SK-N-SH treated with all-trans-retinoic acid at 6 μM for 48 hours (cell line): ENCODE measurements at regions not wholly inside any gene's neighbourhood (a gene's known extent, or its start where the extent isn't known, plus 50 kb on each side); places are given as distances from the start of the nearest gene placed in this dataset.

ENCODE experiments used
- ATAC-seq: fragments of 200-7000 bp; cut with Tn5 transposase; 3 replicates; pipeline ENCODE4 v1.9.1; 2020; ENCODE audit warnings: mild to moderate bottlenecking, moderate library complexity
- ARNTL ChIP-seq: fragments of 450-650 bp; formaldehyde crosslinking; IDR thresholded peaks from 2 replicates; pipeline ENCODE4 v1.5.0; 2020; ENCODE audit warnings: low read depth, mild to moderate bottlenecking, moderate library complexity, borderline replicate concordance
- CSDC2 ChIP-seq: fragments of 250-450 bp; sonication (Bioruptor Pico); IDR thresholded peaks from 2 replicates; pipeline ENCODE4 v1.5.0; 2020; ENCODE audit warnings: mild to moderate bottlenecking, moderate library complexity
- ESRRG ChIP-seq: fragments of 250-450 bp; sonication (Bioruptor Pico); IDR thresholded peaks from 2 replicates; pipeline ENCODE4 v1.6.1; 2021; ENCODE audit warnings: mild to moderate bottlenecking
- GLIS3 ChIP-seq: fragments of 250-450 bp; sonication (Bioruptor Pico); IDR thresholded peaks from 2 replicates; pipeline ENCODE4 v1.5.0; 2020; ENCODE audit warnings: mild to moderate bottlenecking, moderate library complexity
- ISL1 ChIP-seq: fragments of 250-450 bp; sonication (Bioruptor Pico); IDR thresholded peaks from 2 replicates; pipeline ENCODE4 v2.1.2; 2022; ENCODE audit warnings: mild to moderate bottlenecking, moderate library complexity
- OSR1 ChIP-seq: fragments of 250-450 bp; sonication (Bioruptor Pico); IDR thresholded peaks from 2 replicates; pipeline ENCODE4 v1.8.0; 2022; ENCODE audit warnings: moderate library complexity, mild to moderate bottlenecking, inconsistent platforms
- PPARA ChIP-seq: fragments of 250-450 bp; sonication (Bioruptor Pico); IDR thresholded peaks from 2 replicates; pipeline ENCODE4 v1.5.0; 2020; ENCODE audit warnings: mild to moderate bottlenecking, borderline replicate concordance
- RARB ChIP-seq: fragments of 250-450 bp; sonication (Bioruptor Pico); IDR thresholded peaks from 2 replicates; pipeline ENCODE4 v1.8.0; 2021; ENCODE audit warnings: mild to moderate bottlenecking, moderate library complexity
- SNAI2 ChIP-seq: fragments of 250-450 bp; sonication (Bioruptor Pico); IDR thresholded peaks from 2 replicates; pipeline ENCODE4 v1.5.0; 2020; ENCODE audit warnings: mild to moderate bottlenecking, moderate library complexity
- TCF4 ChIP-seq: fragments of 250-450 bp; sonication (Bioruptor Pico); IDR thresholded peaks from 2 replicates; pipeline ENCODE4 v1.8.0; 2021; ENCODE audit warnings: mild to moderate bottlenecking, moderate library complexity, borderline replicate concordance
- TOX ChIP-seq: fragments of 250-450 bp; sonication (Bioruptor Pico); IDR thresholded peaks from 2 replicates; pipeline ENCODE4 v1.8.0; 2021; ENCODE audit warnings: mild to moderate bottlenecking, moderate library complexity, borderline replicate concordance
- ZC3H10 ChIP-seq: fragments of 250-450 bp; sonication (Bioruptor Pico); IDR thresholded peaks from 2 replicates; pipeline ENCODE4 v1.5.1; 2021; ENCODE audit warnings: mild to moderate bottlenecking, moderate library complexity
- ZFP3 ChIP-seq: fragments of 250-450 bp; sonication (Bioruptor Pico); IDR thresholded peaks from 2 replicates; pipeline ENCODE4 v1.5.0; 2020; ENCODE audit warnings: mild to moderate bottlenecking, moderate library complexity
- ZFP30 ChIP-seq: fragments of 450-650 bp; formaldehyde crosslinking; IDR thresholded peaks from 2 replicates; pipeline ENCODE4 v1.5.0; 2022; ENCODE audit warnings: mild to moderate bottlenecking, moderate library complexity
- ZNF565 ChIP-seq: fragments of 450-650 bp; formaldehyde crosslinking; conservative IDR thresholded peaks from 2 replicates; pipeline ENCODE4 v1.5.0; 2020; ENCODE audit warnings: low read depth, mild to moderate bottlenecking, moderate library complexity
- ZNF70 ChIP-seq: fragments of 450-650 bp; formaldehyde crosslinking; IDR thresholded peaks from 2 replicates; pipeline ENCODE4 v1.5.0; 2020; ENCODE audit warnings: mild to moderate bottlenecking, moderate library complexity
- ZNF8 ChIP-seq: fragments of 450-650 bp; formaldehyde crosslinking; IDR thresholded peaks from 2 replicates; pipeline ENCODE4 v1.5.0; 2020; ENCODE audit warnings: mild to moderate bottlenecking, moderate library complexity
- TF ChIP-seq, protein P1 (sequence below): fragments of 250-450 bp; sonication (Bioruptor Pico); IDR thresholded peaks from 2 replicates; pipeline ENCODE4 v1.5.0; 2020; ENCODE audit warnings: mild to moderate bottlenecking, moderate library complexity
- TF ChIP-seq, protein P2 (sequence below): fragments of 250-450 bp; sonication (Bioruptor Pico); IDR thresholded peaks from 2 replicates; pipeline ENCODE4 v1.8.0; 2020; ENCODE audit warnings: mild to moderate bottlenecking, moderate library complexity, borderline replicate concordance
- TF ChIP-seq, protein P3 (sequence below): fragments of 250-450 bp; sonication (Bioruptor Pico); IDR thresholded peaks from 2 replicates; pipeline ENCODE4 v1.8.0; 2021; ENCODE audit warnings: low read depth, mild to moderate bottlenecking, moderate library complexity, borderline replicate concordance
- TF ChIP-seq, protein P4 (sequence below): fragments of 250-450 bp; sonication (Bioruptor Pico); IDR thresholded peaks from 2 replicates; pipeline ENCODE4 v1.5.1; 2020; ENCODE audit warnings: low read depth, mild to moderate bottlenecking, moderate library complexity
- TF ChIP-seq, protein P5 (sequence below): fragments of 250-450 bp; sonication (Bioruptor Pico); IDR thresholded peaks from 2 replicates; pipeline ENCODE4 v1.5.1; 2021; ENCODE audit warnings: mild to moderate bottlenecking, moderate library complexity

DNA sequence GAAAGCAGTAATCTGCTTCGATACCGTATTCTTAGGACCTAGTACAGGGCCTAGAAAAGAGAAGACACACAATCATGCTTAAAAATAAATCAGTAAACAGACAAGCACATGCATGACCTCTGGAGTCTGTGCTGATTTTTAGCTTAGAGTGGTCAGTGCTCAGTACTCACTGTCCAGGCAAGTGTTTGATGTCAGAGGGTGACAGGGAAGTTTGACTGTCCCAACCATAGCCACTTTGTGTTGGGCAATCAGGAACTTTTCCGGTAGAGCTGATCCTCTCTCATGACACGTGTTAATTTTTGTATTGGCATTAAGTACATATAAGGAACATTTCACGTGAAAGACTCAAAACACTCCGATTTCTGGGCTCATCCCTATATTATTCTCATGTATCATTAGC is 464.7 kb upstream of the KLF4 start:
- no peak for ATAC-seq
- TF ChIP-seq ZNF8 (CRISPR knock-in tag) (no peak), TOX (CRISPR knock-in tag) (no peak), OSR1 (no peak), ZFP3 (CRISPR knock-in tag) (no peak), GLIS3 (CRISPR knock-in tag) (no peak), RARB (no peak), TCF4 (CRISPR knock-in tag) (no peak)
- TF ChIP-seq, protein P1, sequence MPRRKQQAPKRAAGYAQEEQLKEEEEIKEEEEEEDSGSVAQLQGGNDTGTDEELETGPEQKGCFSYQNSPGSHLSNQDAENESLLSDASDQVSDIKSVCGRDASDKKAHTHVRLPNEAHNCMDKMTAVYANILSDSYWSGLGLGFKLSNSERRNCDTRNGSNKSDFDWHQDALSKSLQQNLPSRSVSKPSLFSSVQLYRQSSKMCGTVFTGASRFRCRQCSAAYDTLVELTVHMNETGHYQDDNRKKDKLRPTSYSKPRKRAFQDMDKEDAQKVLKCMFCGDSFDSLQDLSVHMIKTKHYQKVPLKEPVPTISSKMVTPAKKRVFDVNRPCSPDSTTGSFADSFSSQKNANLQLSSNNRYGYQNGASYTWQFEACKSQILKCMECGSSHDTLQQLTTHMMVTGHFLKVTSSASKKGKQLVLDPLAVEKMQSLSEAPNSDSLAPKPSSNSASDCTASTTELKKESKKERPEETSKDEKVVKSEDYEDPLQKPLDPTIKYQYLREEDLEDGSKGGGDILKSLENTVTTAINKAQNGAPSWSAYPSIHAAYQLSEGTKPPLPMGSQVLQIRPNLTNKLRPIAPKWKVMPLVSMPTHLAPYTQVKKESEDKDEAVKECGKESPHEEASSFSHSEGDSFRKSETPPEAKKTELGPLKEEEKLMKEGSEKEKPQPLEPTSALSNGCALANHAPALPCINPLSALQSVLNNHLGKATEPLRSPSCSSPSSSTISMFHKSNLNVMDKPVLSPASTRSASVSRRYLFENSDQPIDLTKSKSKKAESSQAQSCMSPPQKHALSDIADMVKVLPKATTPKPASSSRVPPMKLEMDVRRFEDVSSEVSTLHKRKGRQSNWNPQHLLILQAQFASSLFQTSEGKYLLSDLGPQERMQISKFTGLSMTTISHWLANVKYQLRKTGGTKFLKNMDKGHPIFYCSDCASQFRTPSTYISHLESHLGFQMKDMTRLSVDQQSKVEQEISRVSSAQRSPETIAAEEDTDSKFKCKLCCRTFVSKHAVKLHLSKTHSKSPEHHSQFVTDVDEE (CRISPR knock-in tag): no peak
- TF ChIP-seq, protein P2, sequence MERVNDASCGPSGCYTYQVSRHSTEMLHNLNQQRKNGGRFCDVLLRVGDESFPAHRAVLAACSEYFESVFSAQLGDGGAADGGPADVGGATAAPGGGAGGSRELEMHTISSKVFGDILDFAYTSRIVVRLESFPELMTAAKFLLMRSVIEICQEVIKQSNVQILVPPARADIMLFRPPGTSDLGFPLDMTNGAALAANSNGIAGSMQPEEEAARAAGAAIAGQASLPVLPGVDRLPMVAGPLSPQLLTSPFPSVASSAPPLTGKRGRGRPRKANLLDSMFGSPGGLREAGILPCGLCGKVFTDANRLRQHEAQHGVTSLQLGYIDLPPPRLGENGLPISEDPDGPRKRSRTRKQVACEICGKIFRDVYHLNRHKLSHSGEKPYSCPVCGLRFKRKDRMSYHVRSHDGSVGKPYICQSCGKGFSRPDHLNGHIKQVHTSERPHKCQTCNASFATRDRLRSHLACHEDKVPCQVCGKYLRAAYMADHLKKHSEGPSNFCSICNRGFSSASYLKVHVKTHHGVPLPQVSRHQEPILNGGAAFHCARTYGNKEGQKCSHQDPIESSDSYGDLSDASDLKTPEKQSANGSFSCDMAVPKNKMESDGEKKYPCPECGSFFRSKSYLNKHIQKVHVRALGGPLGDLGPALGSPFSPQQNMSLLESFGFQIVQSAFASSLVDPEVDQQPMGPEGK: no peak

DNA sequence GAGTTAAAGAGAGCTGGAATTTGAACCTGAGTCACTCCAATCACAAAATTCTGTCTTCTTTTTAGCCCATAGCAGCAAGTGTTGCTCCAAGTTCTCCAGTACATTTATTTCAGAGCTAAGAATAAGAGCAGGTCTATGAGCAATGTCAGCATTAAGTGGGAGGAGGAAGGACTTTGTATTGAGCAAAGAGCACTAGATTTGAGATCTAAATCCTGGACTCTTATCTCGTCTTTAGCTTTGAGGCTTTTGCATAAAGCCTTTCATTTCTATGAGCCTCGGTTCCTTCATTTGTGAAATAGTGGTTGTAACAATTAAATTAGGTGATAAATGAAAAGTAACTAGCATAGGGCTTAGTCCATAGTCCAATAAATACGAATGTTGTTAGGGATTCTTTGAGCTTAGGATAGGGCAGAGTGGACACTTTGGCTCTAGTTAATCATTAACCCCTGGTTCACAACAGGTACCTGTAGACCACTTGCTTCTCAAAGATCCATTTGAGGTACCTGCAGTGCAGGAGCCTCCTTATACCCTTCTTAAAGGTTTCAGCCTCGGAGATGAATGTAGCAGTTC is 464.1 kb upstream of the KLF4 start:
- no peak for ATAC-seq
- no peak for TF ChIP-seq OSR1
- TF ChIP-seq GLIS3 (CRISPR knock-in tag): no peak
- no peak for TF ChIP-seq ZNF565 (CRISPR knock-in tag)
- no peak for TF ChIP-seq ZNF8 (CRISPR knock-in tag)
- TF ChIP-seq TOX (CRISPR knock-in tag): no peak
- TF ChIP-seq SNAI2 (CRISPR knock-in tag): no peak
- TF ChIP-seq ZNF70: no peak
- no peak for TF ChIP-seq RARB
- no peak for TF ChIP-seq ISL1
- no peak for TF ChIP-seq CSDC2 (CRISPR knock-in tag)
- TF ChIP-seq, protein P3, sequence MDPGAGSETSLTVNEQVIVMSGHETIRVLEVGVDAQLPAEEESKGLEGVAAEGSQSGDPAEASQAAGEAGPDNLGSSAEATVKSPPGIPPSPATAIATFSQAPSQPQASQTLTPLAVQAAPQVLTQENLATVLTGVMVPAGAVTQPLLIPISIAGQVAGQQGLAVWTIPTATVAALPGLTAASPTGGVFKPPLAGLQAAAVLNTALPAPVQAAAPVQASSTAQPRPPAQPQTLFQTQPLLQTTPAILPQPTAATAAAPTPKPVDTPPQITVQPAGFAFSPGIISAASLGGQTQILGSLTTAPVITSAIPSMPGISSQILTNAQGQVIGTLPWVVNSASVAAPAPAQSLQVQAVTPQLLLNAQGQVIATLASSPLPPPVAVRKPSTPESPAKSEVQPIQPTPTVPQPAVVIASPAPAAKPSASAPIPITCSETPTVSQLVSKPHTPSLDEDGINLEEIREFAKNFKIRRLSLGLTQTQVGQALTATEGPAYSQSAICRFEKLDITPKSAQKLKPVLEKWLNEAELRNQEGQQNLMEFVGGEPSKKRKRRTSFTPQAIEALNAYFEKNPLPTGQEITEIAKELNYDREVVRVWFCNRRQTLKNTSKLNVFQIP (CRISPR knock-in tag): no peak
- TF ChIP-seq, protein P2: no peak
- no peak for TF ChIP-seq TCF4 (CRISPR knock-in tag)
- TF ChIP-seq PPARA: no peak

DNA sequence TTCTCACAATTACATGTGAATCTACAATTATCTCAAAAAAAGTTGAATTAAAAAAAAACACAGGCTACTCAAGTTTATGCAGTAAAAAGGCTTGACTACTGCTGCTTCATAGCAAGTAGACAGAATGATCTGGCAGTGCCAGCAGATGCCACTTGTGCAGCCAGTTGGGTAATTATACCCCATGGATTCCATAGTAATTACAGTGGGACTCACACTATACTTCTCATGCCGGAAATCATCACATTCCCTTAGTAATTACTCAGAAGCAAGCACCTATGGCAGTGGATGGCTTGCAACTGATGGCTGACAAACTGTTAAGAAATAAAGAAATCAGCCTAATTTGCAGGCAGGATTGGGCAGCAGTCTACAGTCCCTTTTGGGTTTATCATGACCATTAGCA is 463.2 kb upstream of the KLF4 start:
- TF ChIP-seq ZFP30: no peak
- TF ChIP-seq SNAI2 (CRISPR knock-in tag): no peak
- TF ChIP-seq ISL1: no peak
- no peak for TF ChIP-seq ZNF8 (CRISPR knock-in tag)
- TF ChIP-seq ZFP3 (CRISPR knock-in tag): no peak
- no peak for TF ChIP-seq TCF4 (CRISPR knock-in tag)
- TF ChIP-seq ZC3H10 (CRISPR knock-in tag): no peak
- no peak for ATAC-seq

DNA sequence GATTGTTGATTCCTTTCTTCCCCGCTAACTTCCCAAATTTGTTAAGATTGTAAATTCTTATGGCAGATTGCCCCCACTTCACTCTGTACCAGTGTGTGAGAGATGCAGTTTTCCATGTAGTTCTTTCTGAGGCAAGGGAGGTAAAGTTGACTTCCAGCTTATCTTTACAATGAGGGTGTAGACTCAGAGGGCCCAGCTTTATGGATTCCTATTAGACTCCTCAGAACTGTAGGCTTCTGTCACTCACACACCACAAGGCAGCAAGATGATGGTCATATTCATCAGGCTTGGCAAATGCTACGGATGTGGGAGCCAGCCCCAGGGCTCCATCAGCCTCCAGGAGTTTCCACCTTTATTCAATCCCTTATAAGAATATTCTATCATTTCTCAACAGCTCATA is 461.9 kb upstream of the KLF4 start:
- ATAC-seq: no peak
- TF ChIP-seq, protein P2: no peak
- TF ChIP-seq ZFP30: no peak
- TF ChIP-seq ESRRG (CRISPR knock-in tag): no peak
- TF ChIP-seq, protein P4, sequence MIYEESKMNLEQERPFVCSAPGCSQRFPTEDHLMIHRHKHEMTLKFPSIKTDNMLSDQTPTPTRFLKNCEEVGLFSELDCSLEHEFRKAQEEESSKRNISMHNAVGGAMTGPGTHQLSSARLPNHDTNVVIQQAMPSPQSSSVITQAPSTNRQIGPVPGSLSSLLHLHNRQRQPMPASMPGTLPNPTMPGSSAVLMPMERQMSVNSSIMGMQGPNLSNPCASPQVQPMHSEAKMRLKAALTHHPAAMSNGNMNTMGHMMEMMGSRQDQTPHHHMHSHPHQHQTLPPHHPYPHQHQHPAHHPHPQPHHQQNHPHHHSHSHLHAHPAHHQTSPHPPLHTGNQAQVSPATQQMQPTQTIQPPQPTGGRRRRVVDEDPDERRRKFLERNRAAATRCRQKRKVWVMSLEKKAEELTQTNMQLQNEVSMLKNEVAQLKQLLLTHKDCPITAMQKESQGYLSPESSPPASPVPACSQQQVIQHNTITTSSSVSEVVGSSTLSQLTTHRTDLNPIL: no peak
- no peak for TF ChIP-seq ARNTL (CRISPR knock-in tag)
- TF ChIP-seq ZNF70: no peak
- TF ChIP-seq CSDC2 (CRISPR knock-in tag): no peak
- TF ChIP-seq, protein P5, sequence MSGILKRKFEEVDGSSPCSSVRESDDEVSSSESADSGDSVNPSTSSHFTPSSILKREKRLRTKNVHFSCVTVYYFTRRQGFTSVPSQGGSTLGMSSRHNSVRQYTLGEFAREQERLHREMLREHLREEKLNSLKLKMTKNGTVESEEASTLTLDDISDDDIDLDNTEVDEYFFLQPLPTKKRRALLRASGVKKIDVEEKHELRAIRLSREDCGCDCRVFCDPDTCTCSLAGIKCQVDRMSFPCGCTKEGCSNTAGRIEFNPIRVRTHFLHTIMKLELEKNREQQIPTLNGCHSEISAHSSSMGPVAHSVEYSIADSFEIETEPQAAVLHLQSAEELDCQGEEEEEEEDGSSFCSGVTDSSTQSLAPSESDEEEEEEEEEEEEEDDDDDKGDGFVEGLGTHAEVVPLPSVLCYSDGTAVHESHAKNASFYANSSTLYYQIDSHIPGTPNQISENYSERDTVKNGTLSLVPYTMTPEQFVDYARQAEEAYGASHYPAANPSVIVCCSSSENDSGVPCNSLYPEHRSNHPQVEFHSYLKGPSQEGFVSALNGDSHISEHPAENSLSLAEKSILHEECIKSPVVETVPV (CRISPR knock-in tag): no peak
- TF ChIP-seq RARB: no peak
- TF ChIP-seq TCF4 (CRISPR knock-in tag): no peak
- no peak for TF ChIP-seq ZFP3 (CRISPR knock-in tag)
- TF ChIP-seq ISL1: no peak
- no peak for TF ChIP-seq OSR1
